HG02623 (cell line): ENCODE measurements at regions not wholly inside any gene's neighbourhood (a gene's known extent, or its start where the extent isn't known, plus 50 kb on each side); places are given as distances from the start of the nearest gene placed in this dataset.

Experiments used
- ATAC-seq: cut with Tn5 transposase; IDR thresholded peaks from one replicate; pipeline ENCODE4 v1.9.1; 2021; ENCODE audit warnings: moderate library complexity; ENCODE audit not compliant: unreplicated experiment

DNA sequence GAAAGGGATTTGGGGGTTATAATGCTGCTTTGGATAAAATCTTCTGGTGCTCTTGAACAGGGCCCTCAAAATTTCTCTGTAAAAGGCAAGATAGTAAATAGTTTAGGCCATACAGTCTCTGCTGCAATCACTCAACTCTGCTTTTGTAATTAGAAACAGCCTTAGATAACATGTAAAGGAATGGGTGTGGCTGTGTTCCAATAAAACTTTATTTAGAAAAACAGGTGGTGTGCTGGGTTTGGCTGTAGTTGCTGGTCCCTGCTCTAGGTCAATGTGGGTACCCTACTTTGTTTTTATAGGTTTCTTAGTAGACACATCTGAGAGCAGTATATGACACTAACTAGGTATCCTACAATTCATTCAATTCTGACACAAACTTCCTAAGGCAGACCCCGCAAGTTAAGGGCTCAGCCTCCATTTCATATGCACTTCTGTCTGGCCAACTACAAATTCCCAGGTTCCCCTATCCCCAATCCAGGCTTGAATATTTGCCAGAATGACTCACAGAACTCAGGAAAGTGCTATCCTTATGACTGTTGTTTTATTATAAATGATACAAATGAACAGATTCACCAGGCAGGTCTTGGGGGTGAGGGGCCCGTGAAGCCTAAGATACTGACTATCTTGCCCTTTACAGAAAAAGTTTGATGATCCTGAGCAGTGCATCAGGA, 349.9 kb downstream of the RPS24 start:
- no peak for ATAC-seq

DNA sequence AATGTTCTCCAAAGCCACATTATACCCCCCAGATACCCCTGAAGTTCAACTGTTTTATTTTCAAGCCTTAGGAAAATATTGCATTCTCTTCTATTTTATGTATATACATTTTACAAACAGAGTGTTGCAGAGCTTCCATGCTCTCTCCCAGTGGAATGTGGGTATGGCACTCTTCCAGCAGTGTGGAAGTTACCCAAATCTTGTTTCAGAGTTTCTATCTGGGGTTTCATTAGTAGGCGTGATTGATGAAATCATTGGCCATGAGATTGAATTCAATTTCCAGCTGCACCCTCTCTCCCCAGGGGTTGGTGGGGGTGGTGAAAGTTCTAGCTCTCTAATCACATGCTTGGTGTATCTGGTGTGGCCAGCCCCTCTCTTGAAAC, 350.4 kb downstream of the RPS24 start:
- ATAC-seq, result no peak

DNA sequence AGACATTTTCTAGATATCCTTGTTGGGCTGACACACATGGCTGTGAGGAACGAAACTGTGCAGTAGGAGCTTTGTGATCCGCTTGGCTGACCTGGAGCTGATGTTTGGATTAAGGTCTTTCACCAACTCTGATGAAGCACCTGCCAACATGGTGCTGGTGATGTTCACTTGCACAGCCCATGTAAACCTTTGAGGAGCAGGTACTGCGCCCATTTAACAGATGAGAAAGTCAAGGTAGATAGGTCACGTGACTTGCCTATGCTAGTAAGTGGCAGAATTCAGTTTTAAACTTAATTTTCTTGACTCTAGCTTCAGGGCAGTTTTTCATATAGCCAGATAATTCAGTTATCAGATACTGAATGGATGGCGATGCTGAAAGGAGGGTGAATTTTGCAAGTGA, 351.9 kb downstream of the RPS24 start:
- ATAC-seq, result no peak

DNA sequence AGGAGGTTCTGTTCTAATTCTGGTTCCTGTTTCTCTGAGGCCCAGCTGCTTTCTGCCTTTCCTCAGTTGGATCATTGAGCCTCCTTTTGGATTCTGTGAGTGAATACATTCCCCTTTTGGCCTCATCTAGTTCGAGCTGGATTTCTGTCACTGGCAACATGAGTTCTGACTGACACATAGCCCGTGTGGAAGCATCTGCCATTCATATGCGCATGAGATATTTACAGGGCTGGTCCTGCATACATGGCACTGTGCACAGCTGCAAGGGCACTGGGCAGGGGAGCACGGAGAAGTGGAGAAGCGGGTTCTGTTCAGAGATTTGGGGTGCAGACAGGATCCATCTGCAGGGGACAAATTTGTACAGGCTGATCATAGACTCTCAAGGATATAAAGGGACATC, 352.8 kb downstream of the RPS24 start:
- ATAC-seq, result no peak

DNA sequence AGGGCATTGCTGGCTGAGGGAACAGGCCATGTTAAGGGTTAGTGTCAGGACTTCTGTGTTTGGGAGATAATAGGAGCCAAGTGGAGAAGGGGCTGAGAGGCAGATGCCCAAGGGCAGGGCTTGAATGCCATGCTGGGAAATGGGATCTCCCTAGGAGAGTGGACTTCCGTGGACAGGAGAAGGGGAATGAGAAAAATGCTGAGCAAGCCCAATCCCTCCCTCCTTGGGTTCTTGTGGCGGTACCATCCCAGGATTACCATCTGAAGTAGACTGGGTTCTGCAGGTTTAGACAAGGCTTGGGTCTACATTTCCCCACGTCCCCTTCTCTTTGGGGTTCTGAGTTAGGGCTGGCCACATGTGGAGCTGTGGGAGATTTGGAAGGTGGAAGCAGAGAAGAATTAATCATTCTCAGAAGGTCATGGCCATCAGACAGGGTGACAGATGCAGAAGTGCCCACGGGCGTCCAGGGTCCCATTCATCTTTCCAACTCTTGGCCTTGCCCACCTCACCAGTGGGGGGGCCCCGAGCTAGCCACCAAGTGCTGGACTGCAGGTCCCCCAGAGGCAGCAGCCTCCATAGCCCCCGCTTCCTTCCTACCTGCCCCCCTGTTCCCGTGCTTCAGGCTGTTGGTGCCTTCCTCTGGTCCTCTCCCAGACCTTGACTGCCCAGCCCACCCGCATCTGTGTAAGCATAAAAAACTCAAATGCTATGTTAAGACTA, 354.8 kb downstream of the RPS24 start:
- ATAC-seq, result no peak

DNA sequence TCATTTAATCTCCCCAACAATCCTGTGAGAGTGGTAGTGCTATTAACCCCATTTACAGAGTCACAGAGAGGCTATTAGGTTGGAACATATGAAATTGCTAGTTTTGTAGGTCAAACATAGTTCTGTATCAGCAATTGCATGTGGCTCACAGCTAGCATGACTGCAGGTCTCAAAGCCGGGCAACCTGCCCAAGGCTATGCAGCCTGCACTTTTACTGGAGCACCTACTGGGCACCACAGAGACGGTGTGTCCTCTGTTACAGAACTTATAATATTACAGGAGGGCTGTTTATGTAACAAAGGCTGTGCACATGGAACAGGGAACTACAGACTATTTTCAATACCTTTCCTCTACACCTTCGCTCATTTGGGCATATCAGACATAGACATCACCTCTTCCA, 355.8 kb downstream of the RPS24 start:
- no peak for ATAC-seq

DNA sequence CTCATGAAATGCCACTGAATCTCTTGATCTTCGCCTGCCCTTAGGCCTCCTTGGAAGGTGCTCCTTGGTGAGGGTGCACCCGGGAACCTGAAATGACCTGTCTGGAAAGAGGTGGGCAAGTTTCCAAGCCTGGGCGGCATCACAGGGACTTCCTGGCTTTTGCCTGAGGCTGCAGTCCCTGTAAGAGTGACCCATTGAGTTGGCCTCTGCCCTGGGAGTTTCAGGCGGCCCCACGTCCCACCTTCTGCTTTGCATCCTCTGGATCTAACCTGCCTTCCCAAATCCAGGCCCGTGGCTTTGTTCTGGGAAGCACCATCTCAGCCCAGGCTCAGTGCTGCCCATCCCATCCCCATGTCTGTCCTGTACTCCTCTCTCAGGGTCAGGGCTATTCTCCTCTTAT, 356.4 kb downstream of the RPS24 start:
- no peak for ATAC-seq

DNA sequence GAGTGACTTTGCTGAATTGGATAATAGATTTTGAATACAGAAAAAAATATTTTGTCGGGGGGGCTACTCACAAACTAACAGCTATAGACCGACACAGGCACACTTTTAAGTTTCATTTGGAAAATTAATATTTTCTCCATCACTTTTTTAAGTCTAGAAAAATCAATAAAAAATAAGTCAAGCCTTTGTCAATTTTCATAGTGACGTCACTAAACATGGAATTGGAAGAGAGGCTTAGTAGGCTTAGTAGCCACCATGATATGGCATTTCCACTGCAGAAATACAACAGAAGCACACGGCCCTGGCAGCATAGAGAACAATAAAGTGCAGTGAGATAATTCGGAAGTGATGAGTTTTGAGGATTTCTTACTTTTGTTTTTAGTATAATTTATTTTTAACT, 357.2 kb downstream of the RPS24 start:
- no peak for ATAC-seq

DNA sequence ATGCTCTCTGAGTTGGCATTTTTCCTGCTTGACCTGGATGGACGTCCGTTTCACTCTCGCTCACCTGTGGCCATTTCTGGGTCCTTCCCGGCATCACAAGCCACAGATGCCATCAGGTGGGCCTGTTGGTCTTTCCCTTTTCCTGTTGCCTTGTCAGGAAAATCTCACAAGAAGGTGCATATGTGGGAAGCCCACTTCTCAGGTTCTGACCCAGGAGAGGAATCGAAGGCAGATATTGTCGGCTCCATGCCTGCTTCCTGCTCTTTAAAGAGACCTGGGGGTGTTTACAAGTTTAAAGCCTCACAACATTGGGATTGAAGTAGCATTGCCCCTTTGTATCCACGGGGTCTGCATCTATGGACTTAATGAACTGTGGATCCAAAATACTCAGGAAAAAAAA, 357.9 kb downstream of the RPS24 start:
- no peak for ATAC-seq

DNA sequence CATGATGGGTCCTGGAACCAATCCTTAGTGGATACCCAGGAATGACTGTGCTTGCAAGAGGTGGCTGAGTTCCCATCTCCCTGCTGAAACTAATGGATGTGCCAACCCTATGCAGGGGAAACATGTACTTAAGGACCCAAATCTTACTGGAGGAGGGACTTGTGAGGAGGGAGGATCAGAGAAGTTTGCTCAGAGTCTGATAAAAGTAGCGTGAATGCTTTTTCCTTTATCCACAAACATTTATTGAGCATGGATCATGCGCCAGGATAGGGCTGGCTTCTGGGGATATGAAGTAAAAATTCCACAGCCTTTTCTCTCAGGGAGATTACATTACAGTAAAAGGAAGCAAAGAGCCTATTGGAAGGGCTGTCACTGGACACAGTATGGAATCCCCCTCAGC, 358.5 kb downstream of the RPS24 start:
- ATAC-seq, result no peak

DNA sequence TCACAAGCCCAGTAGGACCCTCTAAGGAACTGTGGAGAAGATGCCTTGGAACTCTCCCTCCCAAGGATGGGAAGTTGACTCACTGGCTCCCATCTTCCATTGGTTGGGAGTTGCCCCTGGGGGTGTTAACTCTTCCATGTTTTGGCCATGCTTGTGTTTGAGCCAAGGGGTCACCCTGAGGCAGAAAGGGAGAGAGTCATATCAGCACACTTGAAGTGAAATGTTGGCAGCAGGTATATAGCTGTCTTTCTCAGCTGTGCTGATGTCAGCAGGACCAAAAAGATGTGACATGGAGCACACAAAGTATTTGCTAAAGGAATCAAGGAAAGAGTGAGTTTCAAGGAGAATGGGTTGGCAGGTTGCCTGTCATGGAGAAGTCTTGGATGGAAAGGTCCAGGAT, 359.4 kb downstream of the RPS24 start:
- ATAC-seq, result no peak

DNA sequence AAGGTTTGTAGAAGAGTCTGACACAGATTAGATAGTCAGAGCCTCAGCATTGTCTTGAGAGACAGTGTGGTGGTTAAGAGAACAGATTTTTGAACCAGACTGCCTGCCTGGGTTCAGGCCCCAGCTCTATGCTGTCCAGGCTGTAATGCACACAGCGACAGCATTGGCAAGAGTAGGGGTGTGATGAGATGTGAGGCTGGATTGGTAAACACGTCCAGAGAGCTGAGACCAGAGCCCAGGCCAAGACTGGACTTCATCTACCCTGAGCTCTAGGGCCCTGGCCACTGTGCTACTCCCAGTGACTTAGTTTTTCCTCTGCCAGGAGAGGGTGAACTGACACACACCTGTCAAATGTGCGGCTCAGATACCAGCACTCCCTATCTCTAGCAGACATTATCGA, 360.4 kb downstream of the RPS24 start:
- ATAC-seq, result no peak

DNA sequence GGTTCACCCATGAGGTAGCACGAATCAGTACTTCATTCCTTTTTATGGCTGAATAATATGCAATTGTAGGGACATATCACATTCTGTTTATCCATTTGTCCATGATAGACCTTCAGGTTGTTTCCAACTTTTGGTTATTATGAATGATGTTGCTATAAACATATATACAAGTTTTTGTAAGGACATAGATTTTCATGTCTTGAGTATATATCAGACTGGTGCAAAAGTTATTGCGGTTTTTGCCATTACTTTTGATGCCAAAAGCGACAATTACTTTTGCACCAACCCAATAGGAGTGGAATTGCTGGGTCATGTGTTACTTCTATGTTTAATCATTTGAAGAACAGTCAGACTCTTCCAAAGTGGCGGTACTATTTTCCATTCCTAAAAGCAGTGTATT, 361.5 kb downstream of the RPS24 start:
- no peak for ATAC-seq

DNA sequence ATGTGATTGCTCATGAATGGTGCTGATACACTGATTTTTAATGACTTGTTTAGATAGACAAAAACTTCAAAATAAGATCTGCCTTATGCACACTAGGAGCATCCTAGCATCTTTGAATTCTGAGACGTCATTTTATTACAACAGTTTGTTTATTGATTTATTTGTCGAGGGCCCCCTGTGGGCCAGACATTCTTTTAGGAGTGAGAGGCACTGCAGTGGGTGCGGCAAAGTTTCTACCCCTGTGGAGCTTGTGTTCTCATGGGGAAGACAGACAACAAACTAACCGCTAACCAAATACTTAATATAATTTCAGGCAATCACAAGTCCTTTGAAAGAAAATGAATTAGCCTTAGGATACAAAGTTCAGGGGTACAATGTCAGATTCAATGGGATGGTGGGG, 363.1 kb downstream of the RPS24 start:
- no peak for ATAC-seq

DNA sequence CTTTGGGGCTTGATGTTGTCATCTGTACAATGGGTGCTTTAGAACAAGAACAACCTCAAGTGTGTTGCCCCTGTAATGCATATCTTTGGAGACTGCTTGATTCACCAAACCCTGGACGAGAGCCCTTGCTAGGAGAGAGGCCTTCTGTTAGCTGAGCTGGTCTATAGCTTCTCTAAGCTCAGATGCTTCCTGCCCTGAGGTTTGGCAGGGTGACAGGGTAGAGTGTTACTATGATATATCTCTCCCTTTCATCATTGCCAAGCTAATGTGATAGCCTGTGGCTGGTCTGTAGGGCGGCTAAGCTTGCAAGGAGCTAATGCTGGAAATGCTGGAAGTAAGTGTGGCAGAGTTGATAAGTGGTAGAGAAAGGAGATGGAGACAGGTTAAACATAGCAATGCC, 364.1 kb downstream of the RPS24 start:
- ATAC-seq, result no peak

DNA sequence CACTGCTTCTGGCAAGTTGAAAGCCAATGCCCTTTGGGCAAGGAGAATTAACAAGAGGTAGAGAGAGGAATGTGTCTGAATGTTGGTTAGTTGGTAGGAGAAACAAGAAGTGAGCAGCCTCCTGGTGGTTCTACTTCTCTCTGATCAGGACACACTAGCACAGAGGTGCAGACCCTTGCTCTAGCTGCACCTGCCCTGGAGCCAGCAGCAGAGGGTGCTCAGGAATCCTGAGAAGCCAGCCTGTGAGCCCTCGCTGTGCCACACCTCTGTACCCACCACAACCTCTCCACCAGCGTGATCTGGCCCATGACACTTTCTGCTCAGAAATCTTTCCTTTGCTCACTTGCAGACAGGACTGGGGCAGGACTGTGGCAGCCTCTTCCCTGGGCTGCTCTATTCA, 364.7 kb downstream of the RPS24 start:
- no peak for ATAC-seq

DNA sequence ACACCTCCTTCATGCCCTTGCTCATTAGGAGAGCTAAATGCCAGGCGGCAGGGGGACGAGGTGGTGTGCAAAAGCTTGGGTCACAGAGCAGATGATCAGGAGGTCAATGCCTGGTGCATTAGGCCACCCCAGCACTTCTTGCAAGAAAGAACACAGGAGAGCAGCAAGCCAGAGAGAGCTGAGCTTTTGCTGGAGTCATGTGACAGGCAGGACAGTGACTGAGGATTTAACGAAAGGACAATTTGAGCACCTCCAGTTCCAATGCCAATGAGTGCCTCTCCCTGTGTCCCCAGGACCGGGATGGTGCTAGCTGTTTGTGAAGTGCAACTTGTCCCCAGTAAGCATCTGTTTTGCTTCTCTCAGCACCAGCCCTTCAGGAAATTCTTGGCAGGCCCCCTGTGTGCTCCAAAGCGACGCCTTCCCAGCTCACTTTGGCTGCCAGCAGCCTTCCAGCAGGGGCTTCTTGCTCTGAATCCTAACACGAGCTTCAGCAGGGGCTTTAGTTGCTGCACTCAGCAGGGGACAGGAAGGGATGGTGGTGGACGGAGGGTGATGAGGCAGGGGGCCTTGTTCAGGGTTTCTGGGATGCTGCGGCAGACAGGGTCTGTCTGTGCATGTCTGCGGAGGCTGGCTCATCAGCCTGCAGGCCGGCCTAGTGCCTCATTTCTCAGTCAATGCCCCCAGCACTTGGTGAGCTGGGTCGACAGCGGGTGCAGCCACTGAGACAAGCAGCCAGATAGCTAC, 368.1 kb downstream of the RPS24 start:
- ATAC-seq, result no peak

DNA sequence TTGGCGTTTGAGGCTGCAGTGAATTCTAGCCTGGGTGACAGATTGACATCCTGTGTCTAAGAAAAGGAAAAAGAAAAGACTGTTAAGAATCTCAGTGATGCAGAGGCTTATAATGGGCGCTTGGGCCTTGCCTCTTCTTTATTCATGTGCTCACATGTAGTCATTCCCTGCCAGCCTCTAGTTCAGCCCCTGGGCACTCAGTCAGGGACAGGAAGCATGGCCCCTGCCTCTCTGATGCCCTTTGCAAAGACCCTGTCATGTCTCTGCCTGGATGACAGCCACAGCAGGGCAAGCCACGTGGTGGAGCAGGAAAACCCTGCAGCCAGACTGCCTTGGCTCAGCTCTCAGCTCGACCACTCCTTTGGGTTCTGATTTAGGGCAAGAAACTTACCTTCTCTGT, 368.9 kb downstream of the RPS24 start:
- no peak for ATAC-seq

DNA sequence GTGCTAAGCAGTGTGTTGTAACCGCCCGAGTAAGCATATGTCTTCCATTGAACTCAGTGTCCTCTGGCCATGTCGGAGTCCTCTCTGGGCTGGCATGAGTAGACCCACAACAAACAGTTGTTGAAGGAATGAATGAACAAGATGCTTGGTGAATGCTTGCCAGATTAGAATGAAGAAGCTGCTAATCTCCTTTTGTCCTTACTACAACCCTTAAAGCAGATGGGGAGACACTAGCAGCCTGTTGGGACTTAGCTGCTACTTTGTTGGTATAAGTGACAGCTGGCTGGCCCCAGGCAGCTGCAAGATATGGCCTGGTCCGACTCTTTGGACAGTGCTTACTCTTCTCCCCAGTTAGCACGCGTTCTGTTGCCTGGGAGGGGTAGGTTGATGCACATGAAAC, 370.1 kb downstream of the RPS24 start:
- ATAC-seq, result no peak

DNA sequence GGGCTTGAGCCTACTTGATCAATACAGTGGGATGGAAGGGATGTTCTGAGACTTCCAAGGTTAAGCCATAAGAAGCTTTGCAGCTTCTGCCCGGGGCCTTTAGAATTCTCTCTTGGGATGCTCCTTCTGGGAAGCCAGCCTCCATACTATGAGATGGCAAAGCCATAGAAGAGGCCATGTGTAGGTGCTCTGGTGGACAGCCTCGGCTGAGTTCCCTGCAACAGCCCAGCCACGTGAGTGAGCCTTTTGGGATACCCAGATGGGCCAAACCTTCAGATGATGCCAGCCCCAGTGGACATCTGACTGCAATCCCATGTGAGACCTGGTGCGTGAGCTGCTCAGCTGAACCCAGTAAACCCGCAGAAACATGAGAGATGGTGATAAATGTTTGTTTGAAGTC, 370.6 kb downstream of the RPS24 start:
- ATAC-seq, result no peak

DNA sequence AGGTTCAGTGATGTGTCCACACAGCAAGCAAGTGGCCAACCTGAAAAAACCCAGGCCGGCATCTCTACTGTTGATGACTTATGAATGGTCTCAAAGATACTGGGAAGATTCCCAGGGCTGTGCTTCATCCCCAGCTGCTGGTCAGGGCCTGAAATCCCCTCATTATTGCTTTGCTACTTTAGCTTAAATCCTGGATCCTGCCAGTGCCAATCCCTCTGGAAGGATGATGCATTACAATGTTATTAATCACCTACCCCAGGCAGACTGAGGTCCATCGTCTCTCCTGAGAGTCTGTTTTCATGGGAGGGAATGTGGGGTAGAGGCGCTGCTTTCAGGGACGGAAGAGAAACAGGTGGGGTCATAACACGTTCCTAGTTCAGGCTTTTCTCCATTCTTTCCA, 371.6 kb downstream of the RPS24 start:
- no peak for ATAC-seq

DNA sequence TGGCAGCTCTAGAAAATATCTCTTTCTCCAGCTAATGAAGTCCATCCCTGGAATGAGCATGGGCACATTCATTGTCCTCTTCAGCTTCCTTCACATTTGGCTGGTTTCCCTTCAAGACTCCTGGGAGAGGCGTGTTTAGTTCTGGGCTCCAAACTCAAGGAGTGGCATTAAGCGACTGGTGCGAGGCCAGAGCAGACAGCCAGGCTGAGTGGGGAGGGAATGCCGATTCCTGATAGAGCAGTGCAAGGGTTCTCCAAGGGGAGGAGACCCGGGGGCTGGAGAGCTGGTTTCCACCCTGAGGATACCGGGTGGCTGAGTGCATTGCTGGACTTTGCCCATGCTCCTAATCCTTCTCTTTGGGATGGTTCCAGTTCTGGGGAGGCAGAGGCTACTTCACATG, 372.1 kb downstream of the RPS24 start:
- no peak for ATAC-seq
